AG08395 (cell line): ENCODE measurements at regions not wholly inside any gene's neighbourhood (a gene's known extent, or its start where the extent isn't known, plus 50 kb on each side); places are given as distances from the start of the nearest gene placed in this dataset.

Source experiments
- DNase-seq: peaks from one replicate; pipeline ENCODE4 v3.0.0; 2012; ENCODE audit warnings: mixed read lengths, low spot score

GRCh38 chr5:11998397-11998796 is 94.2 kb upstream of the CTNND2 start:
- DNase-seq = no peak

DNA sequence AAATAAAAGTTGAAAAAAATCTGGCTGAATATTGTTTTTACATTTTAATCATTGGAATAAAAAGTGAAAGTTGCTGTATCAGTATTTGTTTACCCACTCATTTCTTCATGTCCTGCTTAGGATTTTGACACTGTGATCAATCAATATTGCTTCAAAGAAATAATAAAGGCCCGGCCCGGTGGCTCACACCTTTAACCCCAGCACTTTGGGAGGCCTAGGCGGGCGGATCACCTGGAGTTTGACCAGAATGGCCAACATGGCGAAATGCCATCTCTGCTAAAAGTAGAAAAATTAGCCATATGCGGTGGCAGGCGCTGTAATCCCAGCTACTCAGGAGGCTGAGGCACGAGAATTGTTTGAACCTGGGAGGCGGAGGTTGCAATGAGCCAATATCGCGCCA is 93.7 kb upstream of the CTNND2 start:
- DNase-seq = no peak

- DNase-seq = no peak
Measured at GRCh38 chr5:11992518-11992917, 88.3 kb upstream of the CTNND2 start.

DNA sequence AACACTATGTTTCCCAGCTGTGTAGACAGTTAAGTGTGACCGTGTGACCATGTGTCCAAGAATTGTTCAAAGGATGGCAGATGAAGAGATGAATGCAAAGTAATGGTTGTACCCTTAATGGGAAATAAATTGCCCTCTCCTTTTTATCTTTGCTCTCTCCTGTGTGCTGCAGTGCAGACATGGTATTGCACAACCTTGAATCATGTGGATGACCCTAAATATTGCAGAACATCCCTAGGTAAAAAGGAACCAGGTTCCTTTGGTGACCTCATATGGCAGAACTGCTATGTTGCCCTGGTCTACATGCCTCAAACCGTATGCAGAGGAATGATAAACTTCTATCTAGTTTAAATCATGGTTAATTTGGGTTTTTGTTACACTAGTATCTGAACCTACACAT is 81.7 kb upstream of the CTNND2 start:
- no peak for DNase-seq

DNA sequence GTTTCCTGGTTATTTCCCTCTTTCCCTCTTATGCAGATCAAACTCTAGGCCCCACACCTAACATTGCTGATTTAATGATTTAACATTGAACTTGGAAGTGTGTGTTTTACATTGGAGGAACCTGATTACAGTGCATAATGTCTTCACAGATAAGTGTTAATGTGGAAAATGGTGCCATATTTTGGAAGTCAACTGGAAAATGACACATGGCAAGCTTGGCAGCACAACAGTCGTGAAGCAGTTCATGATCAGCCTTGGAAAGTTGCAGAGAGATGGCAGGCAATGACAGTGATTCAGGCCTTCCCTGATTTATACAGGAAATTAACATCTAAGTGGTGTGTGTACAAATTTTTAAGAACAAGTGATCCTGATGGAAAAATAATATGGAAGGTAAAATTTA is 80.0 kb upstream of the CTNND2 start:
- DNase-seq = no peak

- no peak for DNase-seq
Measured at GRCh38 chr5:11981986-11982385, 77.7 kb upstream of the CTNND2 start.

DNA sequence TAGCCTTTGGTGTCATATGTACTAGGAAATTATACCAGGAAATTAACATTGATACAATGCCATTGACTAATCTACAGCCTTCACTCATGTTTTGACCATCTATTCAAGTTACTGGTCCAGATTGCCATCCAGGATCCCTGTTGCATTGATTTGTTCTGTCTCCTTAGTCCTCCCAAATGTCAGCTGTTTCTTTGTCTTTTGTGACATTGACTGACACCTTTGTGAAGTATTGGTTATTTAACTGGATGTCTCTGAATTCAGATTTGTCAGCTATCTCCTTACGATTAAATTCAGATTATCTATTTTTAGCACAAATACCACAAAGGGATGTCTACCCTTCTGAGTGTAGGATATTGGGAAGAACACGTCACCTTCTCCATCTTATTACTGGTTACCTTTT is 73.7 kb upstream of the CTNND2 start:
- DNase-seq = no peak

GRCh38 chr5:11973469-11973868 is 69.2 kb upstream of the CTNND2 start:
- DNase-seq = no peak

DNA sequence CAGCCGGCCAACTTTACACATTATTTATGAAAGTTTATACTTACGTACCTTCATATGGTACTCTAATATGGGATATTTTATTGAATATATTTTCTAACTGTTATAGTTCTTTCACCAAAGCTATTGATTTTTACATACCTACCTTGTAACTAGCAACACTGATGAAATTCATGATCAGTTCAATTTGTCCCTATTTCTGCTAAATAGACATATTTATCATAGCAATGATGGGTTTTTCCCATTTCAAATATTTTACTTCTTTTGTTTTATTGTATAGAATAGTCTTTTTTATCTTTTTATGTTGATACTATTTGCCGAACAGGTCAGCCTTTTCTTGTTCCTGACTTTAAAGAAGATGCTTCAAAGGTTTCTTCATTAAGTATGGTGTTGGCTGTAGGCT is 59.0 kb upstream of the CTNND2 start:
- no peak for DNase-seq

DNA sequence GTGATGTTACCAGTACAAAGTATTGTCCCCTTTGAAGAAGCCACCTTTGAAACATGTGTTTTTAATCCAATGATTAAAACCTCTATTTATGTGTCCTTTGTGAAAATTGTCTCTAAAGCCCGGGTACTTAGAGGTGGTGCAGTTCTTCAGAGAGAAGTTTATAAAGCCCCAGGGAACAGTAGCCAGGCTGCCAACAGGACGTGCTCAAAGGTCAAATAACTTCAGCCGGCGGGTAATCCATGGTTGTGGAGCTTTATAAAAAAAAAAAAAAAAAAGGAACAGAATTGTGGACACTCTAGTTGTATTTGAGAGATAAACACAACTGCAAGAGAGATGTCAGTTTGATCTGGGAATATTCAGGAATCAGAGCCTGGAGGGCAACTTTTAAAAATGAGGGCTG is 57.9 kb upstream of the CTNND2 start:
- no peak for DNase-seq

DNA sequence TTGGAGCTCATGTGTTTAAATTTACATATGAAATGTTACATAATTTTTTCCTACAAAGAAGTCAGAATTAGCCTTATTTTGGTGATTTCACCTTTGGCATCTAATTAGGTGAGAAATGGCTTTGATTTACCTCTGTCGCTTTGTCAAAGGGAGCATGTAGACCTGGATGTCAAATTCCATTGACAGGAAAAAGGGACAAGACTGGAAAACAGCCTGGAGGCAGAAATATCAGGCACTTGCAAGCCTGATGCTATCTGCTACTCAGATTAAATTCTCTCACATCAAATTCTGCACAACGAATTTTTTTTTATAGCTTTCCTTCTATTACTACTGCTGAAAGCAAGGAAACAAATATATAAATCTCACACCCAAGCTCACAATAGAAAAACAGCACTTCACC is 54.1 kb upstream of the CTNND2 start:
- DNase-seq = no peak

DNA sequence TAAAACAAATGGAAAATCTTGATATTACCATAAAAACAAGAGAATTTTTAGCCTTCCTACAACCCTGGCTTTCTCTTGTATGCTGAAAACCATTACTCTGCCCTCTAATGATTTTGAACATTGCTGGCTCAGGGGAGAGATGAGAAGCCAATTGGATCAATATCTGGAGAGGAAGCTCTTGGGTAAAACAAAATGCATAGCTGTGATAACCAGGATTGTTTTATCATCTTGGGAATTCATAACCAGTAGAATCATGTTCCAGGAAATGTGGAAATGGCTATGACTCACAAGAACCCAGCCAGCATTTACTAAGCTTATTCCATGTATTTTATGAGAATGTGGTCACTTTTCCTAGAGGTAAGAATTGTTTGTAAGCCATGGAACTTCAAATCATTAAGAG is 51.1 kb upstream of the CTNND2 start:
- DNase-seq = no peak
